ENCODE measurements at regions not wholly inside any gene's neighbourhood (a gene's known extent, or its start where the extent isn't known, plus 50 kb on each side); places are given as distances from the start of the nearest gene placed in this dataset.

DNA sequence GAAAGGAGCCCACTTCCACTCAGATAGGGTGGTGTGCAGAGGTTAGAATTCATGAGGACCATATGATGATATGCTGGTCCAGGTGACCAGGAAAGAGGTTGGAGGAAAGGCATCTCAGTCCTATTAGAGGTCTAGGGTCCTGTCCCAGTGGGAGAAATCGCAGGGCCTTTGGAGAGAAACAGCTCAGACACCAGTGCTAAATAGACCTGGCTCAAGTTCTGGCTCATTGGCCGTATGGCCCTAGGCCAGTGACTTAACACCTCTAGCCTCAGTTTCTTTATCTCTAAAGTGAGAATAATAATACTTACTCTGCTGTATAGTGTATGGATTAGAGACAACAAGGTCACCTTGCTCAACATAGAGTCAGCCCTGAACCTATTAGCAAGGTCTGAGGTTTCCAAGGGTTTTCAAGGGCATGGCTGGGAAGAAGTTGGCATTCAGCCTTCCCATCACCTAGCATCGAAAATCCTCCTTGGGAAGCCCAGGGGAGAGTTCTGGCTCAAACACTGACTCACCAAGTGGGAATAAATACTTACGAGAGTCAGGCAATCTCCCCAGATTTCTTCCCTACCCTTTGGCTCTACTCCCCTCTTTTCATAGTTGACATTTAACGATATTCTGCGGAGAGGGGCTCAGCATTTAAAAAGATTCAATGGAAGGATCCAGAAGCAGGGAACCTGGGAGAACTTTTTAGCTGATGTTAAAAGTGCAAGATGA is 473.1 kb upstream of the PODXL start:
- TF ChIP-seq CTCF (IDR thresholded peaks at IDR 0.05; ENCODE audit: low read depth, low read length) (no peak), EZH2phosphoT487 (IDR thresholded peaks at IDR 0.05; ENCODE audit: low read depth) (no peak)

Data from OCI-LY3 (cell line).